SK-N-MC (cell line): ENCODE measurements at regions not wholly inside any gene's neighbourhood (a gene's known extent, or its start where the extent isn't known, plus 50 kb on each side); places are given as distances from the start of the nearest gene placed in this dataset.

ENCODE experiments used
- DNase-seq: peaks from one replicate; pipeline ENCODE4 v3.0.0-alpha.2; 2011; ENCODE audit warnings: low read depth, low spot score
- H3K27ac ChIP-seq: fragments of 200-600 bp; sonication (generic); 2 replicates; pipeline ENCODE4 v1.5.1; 2016; ENCODE audit warnings: mixed run types
- H3K36me3 ChIP-seq: fragments of 200-600 bp; sonication (generic); 2 replicates; pipeline ENCODE4 v1.6.1; 2017; ENCODE audit warnings: antibody characterized with exemption, low read length, mixed read lengths; ENCODE audit not compliant: insufficient read depth
- H3K4me3 ChIP-seq: fragments of 200-600 bp; sonication (generic); 2 replicates; pipeline ENCODE4 v1.5.1; 2016
- H3K9ac ChIP-seq: fragments of 200-600 bp; sonication (generic); 2 replicates; pipeline ENCODE4 v1.8.0; 2017; ENCODE audit warnings: mixed run types, mixed read lengths; ENCODE audit not compliant: insufficient read length
- H3K9me3 ChIP-seq: fragments of 200-600 bp; sonication (generic); 2 replicates; pipeline ENCODE4 v1.6.1; 2017; ENCODE audit warnings: low read depth, mild to moderate bottlenecking, antibody characterized with exemption, low read length, moderate library complexity, mixed read lengths
- EZH2 ChIP-seq: fragments of 200-600 bp; sonication (generic); IDR thresholded peaks from one replicate; pipeline ENCODE4 v1.6.1; 2017; ENCODE audit warnings: antibody characterized with exemption
- FOXP2 ChIP-seq: optimal IDR thresholded peaks from 2 replicates; pipeline ENCODE3; 2011; ENCODE audit warnings: mild to moderate bottlenecking, moderate library complexity; ENCODE audit not compliant: insufficient read depth; ENCODE audit errors: extremely low read length, control extremely low read depth
- POLR2AphosphoS5 ChIP-seq: IDR thresholded peaks from 2 replicates; pipeline ENCODE4 v1.6.1; 2012; ENCODE audit warnings: mild to moderate bottlenecking, low read depth, low read length, borderline replicate concordance

GRCh38 chr14:42424501-42424900, 817.8 kb downstream of the LRFN5 start:
- Histone ChIP-seq H3K27ac (no peak overlapping the region), H3K9me3 (no peaks in the 10 kb centered on the region), H3K4me3 (no peak overlapping the region), H3K9ac (no peak overlapping the region), H3K36me3 (no peaks in the 10 kb centered on the region)
- TF ChIP-seq POLR2AphosphoS5, result no peak
- TF ChIP-seq EZH2, result no peak
- no peak for TF ChIP-seq FOXP2
- no peak for DNase-seq

DNA sequence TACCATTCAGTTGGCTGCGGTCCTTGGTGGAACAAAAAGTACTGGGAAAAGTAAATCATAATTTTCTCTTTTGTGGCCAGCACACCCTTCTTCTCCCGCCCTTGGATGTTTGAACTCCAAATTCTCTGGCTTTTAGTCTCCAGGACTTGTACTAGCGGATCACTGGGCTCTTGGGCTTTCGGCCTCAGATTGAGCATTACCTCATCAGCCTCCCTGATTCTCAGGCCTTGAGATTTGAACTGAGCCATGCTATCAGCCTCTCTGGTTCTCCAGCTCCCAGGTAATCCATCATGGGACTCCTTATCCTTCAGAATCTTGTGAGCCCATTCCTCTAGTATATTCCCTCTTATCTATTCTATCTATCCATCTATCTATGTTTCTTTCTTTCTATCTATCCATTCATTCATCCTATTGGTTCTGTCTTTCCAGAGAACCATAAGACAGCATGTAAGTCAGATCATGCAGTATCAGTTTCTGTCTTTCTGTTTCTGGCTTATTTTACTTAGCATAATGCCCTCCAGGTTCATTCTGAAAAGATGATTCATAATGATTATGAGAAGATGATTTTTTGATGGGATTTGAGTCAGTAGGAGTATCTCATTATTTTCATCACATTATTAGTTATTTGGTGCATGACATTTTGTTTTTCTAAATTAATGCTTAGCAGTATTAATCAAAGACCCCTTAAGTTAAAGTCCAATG, 814.9 kb downstream of the LRFN5 start:
- no peak for TF ChIP-seq POLR2AphosphoS5
- TF ChIP-seq EZH2, result no peak
- no peak overlapping the region for H3K9ac ChIP-seq

DNA sequence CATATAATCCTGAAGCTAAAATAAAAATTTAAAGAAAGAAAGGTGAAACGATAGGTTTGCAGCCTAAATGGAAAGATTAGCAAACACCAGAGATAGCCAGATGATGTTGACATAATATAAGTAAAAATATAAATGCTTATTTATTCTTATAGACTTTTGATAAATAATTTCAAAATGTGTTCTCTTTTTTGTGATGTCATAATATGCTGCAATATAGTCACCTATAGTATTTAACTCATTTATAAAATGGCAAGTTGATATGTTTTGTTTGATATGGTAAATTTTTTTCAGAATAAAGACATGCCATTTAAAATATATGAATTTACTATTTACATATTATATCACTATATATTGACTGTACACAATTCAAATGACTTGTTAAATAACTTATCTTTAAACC, 813.4 kb downstream of the LRFN5 start:
- no peak overlapping the region for H3K4me3 ChIP-seq
- no peaks in the 10 kb centered on the region for H3K36me3 ChIP-seq
- no peaks in the 10 kb centered on the region for H3K9me3 ChIP-seq
- DNase-seq, result no peak
- no peak for TF ChIP-seq POLR2AphosphoS5
- TF ChIP-seq FOXP2, result no peak
- TF ChIP-seq EZH2, result no peak
- no peak overlapping the region for H3K27ac ChIP-seq
- H3K9ac ChIP-seq, result no peak overlapping the region

More for the DNA sequence above, 814.9 kb downstream of the LRFN5 start:
- H3K4me3 ChIP-seq, result no peak overlapping the region
- no peak for DNase-seq
- H3K36me3 ChIP-seq, result no peaks in the 10 kb centered on the region
- no peak overlapping the region for H3K27ac ChIP-seq
- H3K9me3 ChIP-seq, result no peaks in the 10 kb centered on the region

- TF ChIP-seq POLR2AphosphoS5, result no peak
- TF ChIP-seq FOXP2, result no peak
- no peak for TF ChIP-seq EZH2
- no peaks in the 10 kb centered on the region for H3K36me3 ChIP-seq
- H3K27ac ChIP-seq, result no peak overlapping the region
- no peak for DNase-seq
- H3K9ac ChIP-seq, result no peak overlapping the region
- H3K4me3 ChIP-seq, result no peak overlapping the region
- no peaks in the 10 kb centered on the region for H3K9me3 ChIP-seq
Observed at GRCh38 chr14:42407153-42407552, 800.5 kb downstream of the LRFN5 start.

GRCh38 chr14:42391146-42391834, 784.6 kb downstream of the LRFN5 start:
- no peak overlapping the region for H3K9ac ChIP-seq
- H3K36me3 ChIP-seq, result no peaks in the 10 kb centered on the region
- no peak for TF ChIP-seq EZH2
- TF ChIP-seq POLR2AphosphoS5, result no peak
- TF ChIP-seq FOXP2, result no peak
- H3K27ac ChIP-seq, result peak overlapping the region; percentile 33
- no peak for DNase-seq
- no peak overlapping the region for H3K4me3 ChIP-seq
- H3K9me3 ChIP-seq, result no peaks in the 10 kb centered on the region

DNA sequence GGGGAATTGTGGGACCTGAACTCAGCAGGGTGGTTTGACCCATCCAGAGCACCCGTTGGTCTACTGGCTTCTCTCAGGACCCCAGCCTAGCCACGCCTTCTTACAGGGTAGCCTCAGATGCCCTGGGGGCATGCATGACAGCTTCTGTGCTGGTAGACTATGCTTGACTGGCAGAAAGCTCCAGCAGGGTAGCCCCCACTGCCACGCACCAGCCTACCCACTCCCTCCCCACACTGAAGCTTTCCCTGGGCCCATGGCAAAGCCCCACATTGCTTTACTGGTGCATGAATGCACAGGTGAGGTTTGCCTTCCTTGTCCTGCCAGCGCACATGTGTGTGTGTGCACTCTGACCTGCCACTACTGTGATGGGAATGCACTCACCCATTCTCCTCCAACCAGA, 772.2 kb downstream of the LRFN5 start:
- H3K36me3 ChIP-seq, result no peaks in the 10 kb centered on the region
- no peak overlapping the region for H3K9ac ChIP-seq
- H3K27ac ChIP-seq, result no peak overlapping the region
- no peak overlapping the region for H3K4me3 ChIP-seq
- no peak for TF ChIP-seq FOXP2
- no peak for TF ChIP-seq EZH2
- no peak for TF ChIP-seq POLR2AphosphoS5
- no peaks in the 10 kb centered on the region for H3K9me3 ChIP-seq
- no peak for DNase-seq

DNA sequence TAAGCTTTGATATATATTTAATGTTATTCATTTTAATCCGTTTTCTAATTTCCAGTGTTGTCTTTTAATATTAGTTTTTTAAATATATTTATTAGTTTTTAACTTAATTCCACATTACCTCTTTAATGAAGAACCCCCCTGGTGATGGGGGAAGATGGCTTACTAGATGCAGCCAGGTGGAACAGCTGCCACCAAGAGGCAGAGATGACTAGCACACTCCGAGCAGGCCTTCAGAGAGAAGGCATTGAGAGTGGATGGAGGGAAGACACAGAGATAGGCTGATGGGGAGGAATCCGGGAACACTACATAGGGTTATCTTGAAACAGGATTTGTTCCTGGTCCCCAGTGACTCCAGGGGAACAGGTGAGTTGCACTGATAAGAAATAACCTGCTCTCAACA, 771.6 kb downstream of the LRFN5 start:
- Histone ChIP-seq H3K4me3 (no peak overlapping the region), H3K9me3 (no peaks in the 10 kb centered on the region), H3K36me3 (no peaks in the 10 kb centered on the region), H3K27ac (no peak overlapping the region), H3K9ac (no peak overlapping the region)
- no peak for TF ChIP-seq FOXP2
- TF ChIP-seq EZH2, result no peak
- no peak for TF ChIP-seq POLR2AphosphoS5
- DNase-seq, result no peak

DNA sequence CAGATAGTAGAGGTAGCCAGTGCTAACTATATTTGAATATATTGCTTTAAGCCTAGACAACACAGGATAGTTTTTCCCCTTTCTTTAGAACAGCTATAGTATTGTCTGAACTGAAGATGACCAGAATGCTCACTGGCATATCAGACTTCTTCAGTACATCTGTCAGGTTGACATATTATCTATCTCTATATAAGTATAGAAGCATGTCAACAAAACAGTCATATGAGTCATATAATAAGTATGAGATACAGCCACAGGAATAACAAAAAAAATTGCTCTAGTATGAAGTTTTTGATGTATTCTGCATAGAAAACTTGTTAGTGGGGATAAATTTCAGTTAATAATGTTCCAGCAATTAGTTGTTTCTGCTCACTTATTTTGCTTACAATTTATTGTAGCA, 767.7 kb downstream of the LRFN5 start:
- DNase-seq, result no peak
- H3K27ac ChIP-seq, result no peak overlapping the region
- TF ChIP-seq EZH2 (no peak), POLR2AphosphoS5 (no peak), FOXP2 (no peak)
- H3K9ac ChIP-seq, result no peak overlapping the region
- H3K36me3 ChIP-seq, result no peaks in the 10 kb centered on the region
- H3K4me3 ChIP-seq, result no peak overlapping the region
- no peaks in the 10 kb centered on the region for H3K9me3 ChIP-seq

GRCh38 chr14:42370056-42370455, 763.4 kb downstream of the LRFN5 start:
- no peak overlapping the region for H3K27ac ChIP-seq
- no peak overlapping the region for H3K4me3 ChIP-seq
- no peaks in the 10 kb centered on the region for H3K9me3 ChIP-seq
- no peak for TF ChIP-seq EZH2
- no peak for TF ChIP-seq POLR2AphosphoS5
- TF ChIP-seq FOXP2, result no peak
- no peaks in the 10 kb centered on the region for H3K36me3 ChIP-seq
- no peak for DNase-seq
- no peak overlapping the region for H3K9ac ChIP-seq

DNA sequence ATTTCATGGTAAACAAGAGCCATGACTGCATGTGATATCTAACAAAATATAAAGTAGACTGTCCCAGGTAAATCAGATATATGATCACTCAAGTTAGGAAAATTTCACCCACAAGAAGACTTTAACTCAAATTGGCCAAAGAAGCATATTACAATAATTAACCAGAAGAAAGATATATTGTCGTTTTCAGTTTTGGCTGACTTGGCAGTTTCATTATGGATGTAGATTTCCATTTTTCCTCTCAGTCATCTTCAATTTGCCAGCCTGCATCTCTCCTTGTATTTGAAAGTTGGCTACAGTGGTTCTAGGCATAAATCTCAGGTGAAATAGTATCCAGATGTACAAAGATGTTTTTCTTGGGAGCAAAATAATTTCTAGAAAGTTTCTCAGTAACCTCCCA, 761.6 kb downstream of the LRFN5 start:
- Histone ChIP-seq H3K9me3 (no peaks in the 10 kb centered on the region), H3K36me3 (no peaks in the 10 kb centered on the region), H3K9ac (no peak overlapping the region), H3K4me3 (no peak overlapping the region), H3K27ac (no peak overlapping the region)
- no peak for DNase-seq
- TF ChIP-seq POLR2AphosphoS5 (no peak), EZH2 (no peak), FOXP2 (no peak)
